SK-N-SH (cell line): ENCODE measurements at regions not wholly inside any gene's neighbourhood (a gene's known extent, or its start where the extent isn't known, plus 50 kb on each side); places are given as distances from the start of the nearest gene placed in this dataset.

Experiments
- ELF1 ChIP-seq: IDR thresholded peaks from 2 replicates; pipeline ENCODE4 v1.4.0; 2012
- MAX ChIP-seq: IDR thresholded peaks from 2 replicates; pipeline ENCODE4 v1.4.0; 2012; ENCODE audit warnings: low read depth

GRCh38 chr12:30025317-30025716, 241.6 kb upstream of the TMTC1 start:
- TF ChIP-seq MAX (no peak), ELF1 (no peak)
